ENCODE measurements at regions not wholly inside any gene's neighbourhood (a gene's known extent, or its start where the extent isn't known, plus 50 kb on each side); places are given as distances from the start of the nearest gene placed in this dataset.

DNA sequence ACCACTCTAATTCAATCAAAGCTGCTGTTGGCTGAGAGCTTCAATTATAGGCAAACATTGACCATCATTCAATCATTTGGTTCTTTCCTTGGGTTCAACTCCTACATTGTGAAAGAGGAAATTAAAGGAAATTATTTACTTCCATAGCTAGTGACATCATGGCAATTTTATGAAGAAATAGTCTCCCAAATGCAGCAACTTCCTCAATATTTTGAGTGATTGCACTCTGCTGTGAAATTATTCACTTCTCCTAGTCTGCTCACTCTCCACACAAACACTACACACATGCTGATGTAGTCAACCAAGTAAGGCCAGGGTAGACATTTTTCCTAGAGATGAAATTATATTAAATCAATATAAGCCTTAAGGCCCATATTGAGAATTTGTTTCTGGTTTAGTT lies 86.7 kb upstream of the NCKAP5 start:
- H3K9me3 ChIP-seq, result no peaks in the 10 kb centered on the region
- DNase-seq (ENCODE audit: extremely low spot score), result no peak
- no peaks in the 10 kb centered on the region for H3K36me3 ChIP-seq
- H3K4me3 ChIP-seq, result no peak overlapping the region
- H3K27ac ChIP-seq (replicated peaks in 1 of 4), result no peak overlapping the region
- peaks cover 7 to 17% (median 14%) of the 10 kb centered on the region in 4 donors for H3K4me1 ChIP-seq
- intact Hi-C loops (cut with DNase I), result loop anchor here (10.0 kb wide), 1 partner anchor 120 kb away; no protein-coding TSS in a partner anchor
- H3K27me3 ChIP-seq, result no peaks in the 10 kb centered on the region
- TF ChIP-seq POLR2AphosphoS5 (IDR thresholded peaks at IDR 0.05) (no peak), EP300 (IDR thresholded peaks at IDR 0.05) (no peak), POLR2A (IDR thresholded peaks at IDR 0.05; ENCODE audit: low read depth) (no peak)
- TF ChIP-seq, protein P1, sequence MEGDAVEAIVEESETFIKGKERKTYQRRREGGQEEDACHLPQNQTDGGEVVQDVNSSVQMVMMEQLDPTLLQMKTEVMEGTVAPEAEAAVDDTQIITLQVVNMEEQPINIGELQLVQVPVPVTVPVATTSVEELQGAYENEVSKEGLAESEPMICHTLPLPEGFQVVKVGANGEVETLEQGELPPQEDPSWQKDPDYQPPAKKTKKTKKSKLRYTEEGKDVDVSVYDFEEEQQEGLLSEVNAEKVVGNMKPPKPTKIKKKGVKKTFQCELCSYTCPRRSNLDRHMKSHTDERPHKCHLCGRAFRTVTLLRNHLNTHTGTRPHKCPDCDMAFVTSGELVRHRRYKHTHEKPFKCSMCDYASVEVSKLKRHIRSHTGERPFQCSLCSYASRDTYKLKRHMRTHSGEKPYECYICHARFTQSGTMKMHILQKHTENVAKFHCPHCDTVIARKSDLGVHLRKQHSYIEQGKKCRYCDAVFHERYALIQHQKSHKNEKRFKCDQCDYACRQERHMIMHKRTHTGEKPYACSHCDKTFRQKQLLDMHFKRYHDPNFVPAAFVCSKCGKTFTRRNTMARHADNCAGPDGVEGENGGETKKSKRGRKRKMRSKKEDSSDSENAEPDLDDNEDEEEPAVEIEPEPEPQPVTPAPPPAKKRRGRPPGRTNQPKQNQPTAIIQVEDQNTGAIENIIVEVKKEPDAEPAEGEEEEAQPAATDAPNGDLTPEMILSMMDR (IDR thresholded peaks at IDR 0.05), result no peak

DNA sequence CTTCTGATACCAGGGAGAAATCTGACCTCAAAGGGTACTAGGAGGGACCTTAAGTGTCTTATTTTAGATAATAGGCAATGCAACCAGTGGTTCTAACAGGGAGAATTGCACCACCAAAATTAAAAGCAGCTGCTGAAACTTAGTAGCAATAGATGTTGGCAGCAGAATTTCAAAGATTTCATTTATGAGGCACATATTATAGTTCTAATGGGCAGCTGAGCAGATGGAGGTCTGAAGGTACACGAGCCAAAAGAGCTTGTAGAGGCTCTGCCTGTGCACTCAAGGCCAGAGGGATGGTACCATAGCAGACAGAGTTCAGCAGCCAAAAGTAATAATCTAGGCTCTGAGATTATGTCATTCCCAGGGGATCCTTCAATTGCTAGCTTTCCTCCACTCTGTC lies 87.3 kb upstream of the NCKAP5 start:
- intact Hi-C loops (cut with DNase I), result loop anchor here (10.0 kb wide), 1 partner anchor 119 kb away; no protein-coding TSS in a partner anchor
- Histone ChIP-seq H3K4me1 (peaks cover 7 to 17% (median 14%) of the 10 kb centered on the region in 4 donors), H3K36me3 (no peaks in the 10 kb centered on the region), H3K27ac (replicated peaks in 1 of 4) (no peak overlapping the region), H3K9me3 (no peaks in the 10 kb centered on the region), H3K4me3 (no peak overlapping the region), H3K27me3 (no peaks in the 10 kb centered on the region)
- WGBS, result 43% methylated on average over 1 of the region's 1 CpG
- DNase-seq (ENCODE audit: extremely low spot score), result no peak
- TF ChIP-seq EP300 (IDR thresholded peaks at IDR 0.05) (no peak), POLR2AphosphoS5 (IDR thresholded peaks at IDR 0.05) (no peak), POLR2A (IDR thresholded peaks at IDR 0.05; ENCODE audit: low read depth) (no peak)
- TF ChIP-seq, protein P1 (IDR thresholded peaks at IDR 0.05), result no peak

DNA sequence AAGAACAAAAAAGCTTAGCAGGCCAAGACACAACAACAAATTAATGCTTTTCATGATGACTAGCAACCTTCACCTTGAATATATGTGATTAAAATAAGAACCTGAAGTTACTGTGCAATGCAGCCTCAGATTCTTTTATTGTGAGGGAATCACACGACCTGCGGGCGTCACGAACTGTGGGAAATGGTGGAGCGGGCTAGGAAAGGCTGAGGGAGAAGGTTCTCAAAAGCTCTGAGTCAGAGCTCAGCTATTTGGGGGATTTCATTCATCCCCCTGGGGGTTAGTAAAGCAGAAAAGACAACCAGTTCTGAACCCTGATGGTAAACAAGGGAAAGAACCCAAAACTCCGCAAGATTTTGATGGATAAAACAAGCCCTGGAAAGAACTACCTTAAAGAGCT lies 89.3 kb upstream of the NCKAP5 start:
- DNase-seq (ENCODE audit: extremely low spot score), result no peak
- WGBS, result 83% methylated on average over 6 of the region's 6 CpGs
- Histone ChIP-seq H3K36me3 (no peaks in the 10 kb centered on the region), H3K9me3 (no peaks in the 10 kb centered on the region), H3K4me3 (no peak overlapping the region), H3K27ac (replicated peaks in 1 of 4) (no peak overlapping the region), H3K27me3 (no peaks in the 10 kb centered on the region), H3K4me1 (peaks cover 5 to 9% (median 7%) of the 10 kb centered on the region in 4 donors)
- intact Hi-C loops (cut with DNase I), result loop anchor here (10.0 kb wide), 1 partner anchor 117 kb away; no protein-coding TSS in a partner anchor
- TF ChIP-seq POLR2AphosphoS5 (IDR thresholded peaks at IDR 0.05) (no peak), POLR2A (IDR thresholded peaks at IDR 0.05; ENCODE audit: low read depth) (no peak), EP300 (IDR thresholded peaks at IDR 0.05) (no peak)
- TF ChIP-seq, protein P1 (IDR thresholded peaks at IDR 0.05), result no peak

DNA sequence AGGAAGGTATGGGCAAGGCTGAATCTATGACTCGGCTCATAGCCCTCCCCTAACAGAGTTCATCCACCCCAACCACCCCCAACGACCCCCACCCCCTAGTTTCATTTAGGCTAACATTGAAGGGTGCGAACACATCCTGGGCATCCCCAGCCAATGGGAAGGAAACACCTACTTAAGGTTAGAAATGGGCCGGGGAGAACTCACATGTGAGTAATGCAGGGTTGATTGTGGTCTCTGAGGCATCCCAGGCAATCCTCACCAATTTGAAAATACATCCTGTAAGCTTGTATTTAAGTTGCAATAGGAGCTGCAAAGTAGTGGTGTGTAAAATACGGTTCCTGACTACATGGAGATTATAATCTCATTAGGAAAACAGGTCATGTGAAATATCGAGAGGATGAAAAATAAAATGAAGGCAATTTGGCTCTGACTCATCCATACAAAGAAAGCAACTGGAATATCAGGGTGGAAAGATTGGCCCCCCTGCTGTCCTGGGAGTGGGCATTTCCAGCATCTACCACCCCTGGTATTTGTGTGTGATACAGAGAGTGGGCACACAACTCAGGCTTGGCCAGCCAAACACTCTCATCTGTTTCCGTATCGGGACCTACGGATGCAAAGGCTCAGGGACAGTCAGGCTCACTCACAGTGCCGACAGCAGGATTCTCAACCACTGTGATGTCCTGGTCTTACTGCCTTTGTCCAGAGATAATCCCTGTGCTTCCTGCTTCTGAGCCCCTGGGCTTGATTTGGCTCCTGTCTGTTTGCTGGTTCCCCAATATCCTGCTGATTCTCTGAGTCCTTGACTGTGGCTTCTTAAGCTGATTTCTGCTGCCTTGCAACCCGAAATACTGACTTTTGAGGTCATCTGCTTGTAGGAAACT lies 90.0 kb upstream of the NCKAP5 start:
- DNase-seq (ENCODE audit: extremely low spot score), result no peak
- peaks cover 0 to 2% (median 1%) of the 10 kb centered on the region in 4 donors for H3K4me1 ChIP-seq
- TF ChIP-seq POLR2A (IDR thresholded peaks at IDR 0.05; ENCODE audit: low read depth), result no peak
- TF ChIP-seq EP300 (IDR thresholded peaks at IDR 0.05), result no peak
- no peak for TF ChIP-seq POLR2AphosphoS5 (IDR thresholded peaks at IDR 0.05)
- TF ChIP-seq, protein P1 (IDR thresholded peaks at IDR 0.05), result no peak
- H3K9me3 ChIP-seq, result no peaks in the 10 kb centered on the region
- H3K4me3 ChIP-seq, result no peak overlapping the region
- no peak overlapping the region for H3K27ac ChIP-seq (replicated peaks in 1 of 4)
- 73% methylated on average over 10 of the region's 11 CpGs for WGBS
- H3K27me3 ChIP-seq, result no peaks in the 10 kb centered on the region
- H3K36me3 ChIP-seq, result no peaks in the 10 kb centered on the region
- intact Hi-C loops (cut with DNase I), result loop anchor here (10.0 kb wide), 1 partner anchor 117 kb away; no protein-coding TSS in a partner anchor

Data from esophagus muscularis mucosa (tissue), 4 donors.